Fibroblast of the conjunctiva (primary cell): ENCODE measurements at regions not wholly inside any gene's neighbourhood (a gene's known extent, or its start where the extent isn't known, plus 50 kb on each side); places are given as distances from the start of the nearest gene placed in this dataset.
"Not testable (repeated sequence)": the region's sequence is repeated elsewhere in the genome, so short reads cannot be mapped to it uniquely, and the experiment has no call there.

Experiments used
- DNase-seq: peaks from one replicate; pipeline ENCODE4 v3.0.0-alpha.2; 2010; ENCODE audit warnings: low read depth

DNA sequence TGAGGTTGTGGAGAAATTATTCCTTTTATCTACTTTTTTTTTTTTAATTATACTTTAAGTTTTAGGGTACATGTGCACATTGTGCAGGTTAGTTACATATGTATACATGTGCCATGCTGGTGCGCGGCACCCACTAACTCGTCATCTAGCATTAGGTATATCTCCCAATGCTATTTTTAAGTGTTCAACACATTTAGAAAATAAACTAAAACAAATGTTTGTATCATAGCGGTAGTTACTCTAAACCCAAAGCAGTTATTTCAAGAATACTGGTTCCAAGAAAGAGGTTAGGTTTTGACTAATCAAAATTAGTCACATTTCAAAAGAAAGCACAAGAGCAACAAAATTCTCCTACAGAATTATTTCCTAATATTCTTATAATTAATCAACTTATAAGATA lies 119.5 kb upstream of the SEM1 start:
- not testable (repeated sequence) for DNase-seq

DNA sequence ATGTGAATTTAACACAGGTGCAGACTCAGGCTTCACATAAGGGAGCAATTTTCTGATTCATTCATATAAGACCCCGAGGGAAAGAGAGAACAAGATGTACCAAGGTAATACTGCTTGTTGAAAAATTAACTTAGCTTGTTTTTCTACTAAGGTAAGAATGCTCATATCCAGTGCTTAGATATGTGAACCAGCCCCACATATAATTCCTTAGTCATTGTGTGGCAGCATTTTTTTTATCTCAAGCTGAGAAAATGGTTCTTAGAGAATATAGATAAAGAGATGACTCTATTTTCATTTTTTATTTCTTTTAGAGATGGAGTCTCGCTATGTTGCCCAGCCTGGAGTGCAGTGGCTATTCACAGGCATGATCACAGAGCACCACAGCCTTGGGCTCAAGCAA lies 121.8 kb upstream of the SEM1 start:
- DNase-seq, result no peak

- no peak for DNase-seq
These were observed 122.5 kb upstream of the SEM1 start for GRCh38 chr7:96832092-96832662.

DNA sequence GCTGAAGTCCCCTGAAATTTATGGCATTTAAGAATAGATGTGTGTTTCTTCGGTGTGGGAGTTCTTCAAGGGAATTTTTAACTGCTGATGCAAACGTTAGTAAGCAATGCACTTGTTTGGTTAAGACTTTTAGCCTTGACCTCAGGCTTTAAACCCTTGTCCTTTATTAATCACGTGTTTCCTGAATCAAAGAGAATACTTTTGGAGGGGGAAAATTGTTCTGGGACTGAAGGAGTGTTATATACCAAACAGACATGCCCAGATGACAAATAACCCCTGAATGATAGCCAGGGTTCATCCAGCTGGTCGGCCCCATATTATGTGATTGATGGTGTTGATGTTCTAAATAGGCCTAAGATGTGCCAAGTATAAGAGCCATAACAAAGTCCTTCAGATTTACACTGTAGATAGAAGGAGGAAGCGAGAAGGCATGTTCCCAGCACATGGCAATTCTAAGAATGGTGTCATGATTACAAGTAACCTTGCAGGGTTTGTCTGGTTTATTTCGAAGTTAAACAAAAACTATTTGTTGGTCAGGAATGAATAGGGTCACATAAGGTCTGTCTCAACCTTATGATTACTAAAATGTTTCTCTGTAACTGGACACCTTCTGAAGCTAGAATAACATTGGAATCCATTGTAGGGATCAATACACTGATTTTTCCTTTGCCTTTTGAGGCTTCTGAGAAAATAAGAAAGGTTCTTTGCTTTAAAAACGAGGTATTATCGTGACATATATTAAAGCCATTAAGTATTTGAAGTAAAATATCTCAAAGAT lies 124.2 kb upstream of the SEM1 start:
- DNase-seq, result peak; percentile 1

GRCh38 chr7:96836456-96836855 lies 126.8 kb upstream of the SEM1 start:
- no peak for DNase-seq

GRCh38 chr7:96837593-96837992 lies 127.9 kb upstream of the SEM1 start:
- DNase-seq, result no peak

- no peak for DNase-seq
These were observed 128.8 kb upstream of the SEM1 start for GRCh38 chr7:96838481-96838880.

DNA sequence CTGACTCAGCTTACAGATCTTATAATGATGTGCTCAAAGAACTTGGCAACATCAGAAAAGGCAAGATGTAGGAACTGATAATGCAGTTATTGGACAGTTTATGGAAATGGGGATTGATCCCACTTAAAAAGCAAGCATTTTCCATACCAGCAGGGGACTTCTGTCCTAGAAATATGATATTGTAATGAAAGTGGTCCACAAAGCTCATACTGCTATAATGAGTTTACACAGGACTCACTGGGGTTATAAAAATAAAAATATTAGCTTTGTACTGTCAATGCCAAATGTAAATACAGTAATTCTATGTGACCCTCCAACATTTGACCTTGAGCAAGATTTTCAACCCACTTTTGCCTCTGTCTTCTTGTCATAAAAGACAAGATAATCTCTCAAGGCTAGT lies 145.5 kb upstream of the SEM1 start:
- DNase-seq, result no peak

DNA sequence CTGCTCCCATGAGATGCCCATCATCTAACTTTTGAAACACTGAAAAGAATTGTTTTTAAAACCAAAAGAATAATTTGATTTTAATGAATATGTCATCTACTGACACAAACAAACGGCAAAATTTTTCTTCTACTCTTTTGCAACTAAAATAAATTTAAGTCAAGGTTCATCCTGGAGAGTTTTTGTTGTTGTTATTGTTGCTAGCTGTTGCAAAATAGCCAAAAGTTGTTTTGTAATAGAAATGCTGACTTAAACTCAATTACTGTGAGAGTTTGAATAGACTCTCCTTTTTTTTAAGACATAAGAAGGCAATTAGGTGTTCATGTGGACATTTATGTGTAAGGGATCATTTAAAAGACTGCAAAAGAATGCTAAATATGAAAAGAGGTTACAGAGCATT lies 146.0 kb upstream of the SEM1 start:
- no peak for DNase-seq

- no peak for DNase-seq
These were observed 135.8 kb upstream of the DLX6 start for GRCh38 chr7:96869538-96869937.

GRCh38 chr7:96870185-96870584 lies 135.2 kb upstream of the DLX6 start:
- DNase-seq, result no peak

GRCh38 chr7:96870934-96871333 lies 134.4 kb upstream of the DLX6 start:
- no peak for DNase-seq

DNA sequence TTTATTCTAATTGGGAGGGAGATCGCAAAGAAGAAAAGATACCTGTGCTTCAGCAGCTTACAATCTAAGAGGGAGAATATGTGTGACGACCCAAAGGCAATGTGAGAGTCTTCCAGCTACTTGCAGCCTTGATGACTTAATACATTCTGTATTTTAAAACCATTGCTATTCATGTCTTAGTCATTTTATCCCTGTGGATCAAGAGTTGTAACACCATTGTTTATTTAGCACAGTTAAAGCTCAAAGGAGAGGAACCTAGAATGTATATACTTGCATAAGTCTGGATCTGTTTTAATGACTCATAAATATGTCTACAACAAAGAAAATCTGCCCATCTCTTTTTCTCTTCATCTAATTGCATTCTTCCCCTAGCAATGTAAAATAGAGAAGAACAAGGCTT lies 117.9 kb upstream of the DLX6 start:
- no peak for DNase-seq

DNA sequence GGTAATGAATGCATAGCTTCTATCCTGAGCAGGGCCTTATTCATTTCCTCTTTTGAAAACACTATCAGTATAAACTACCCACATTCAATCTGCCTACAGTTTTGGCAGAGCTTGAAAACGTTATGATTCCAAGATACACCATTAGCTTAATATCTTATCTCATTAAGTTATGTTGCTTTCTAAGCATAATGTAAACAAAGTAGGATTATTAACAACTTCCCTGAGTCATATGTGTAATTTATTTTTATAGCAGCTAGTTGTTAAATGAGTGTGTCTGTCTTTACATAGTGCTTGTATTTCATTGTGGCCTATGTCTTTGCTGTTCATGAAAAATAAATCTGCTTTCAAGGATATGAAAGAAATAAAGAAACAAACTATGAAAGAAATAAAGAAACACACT lies 106.2 kb upstream of the DLX6 start:
- DNase-seq, result no peak

DNA sequence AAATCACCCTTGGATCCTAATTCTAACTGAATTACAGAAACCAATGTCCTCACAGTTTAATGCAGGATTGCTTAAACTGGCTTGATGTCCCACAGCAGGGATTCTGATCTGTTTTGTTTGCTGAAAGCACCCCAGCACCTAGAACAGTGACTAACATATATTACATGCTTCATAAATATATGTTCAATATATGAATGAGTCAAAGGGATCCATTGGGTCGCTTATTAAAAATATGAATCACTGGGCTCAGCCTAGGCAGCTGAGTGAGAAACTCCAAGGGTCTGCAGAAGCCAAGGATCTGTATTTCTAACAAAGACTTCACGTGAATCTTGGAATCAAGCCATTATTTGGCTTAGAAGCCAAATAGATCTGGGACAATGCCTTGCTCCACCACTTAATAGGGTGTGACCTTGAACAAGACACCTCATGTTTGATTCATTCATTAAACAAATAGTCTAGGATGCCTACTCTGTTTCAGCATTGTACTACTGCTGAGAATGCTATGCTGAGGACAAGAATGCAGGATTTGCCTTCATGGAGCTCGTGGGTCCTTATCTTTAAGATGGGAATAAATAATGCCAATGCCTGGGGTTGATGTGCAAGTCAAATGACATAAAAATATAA lies 103.4 kb upstream of the DLX6 start:
- no peak for DNase-seq

DNA sequence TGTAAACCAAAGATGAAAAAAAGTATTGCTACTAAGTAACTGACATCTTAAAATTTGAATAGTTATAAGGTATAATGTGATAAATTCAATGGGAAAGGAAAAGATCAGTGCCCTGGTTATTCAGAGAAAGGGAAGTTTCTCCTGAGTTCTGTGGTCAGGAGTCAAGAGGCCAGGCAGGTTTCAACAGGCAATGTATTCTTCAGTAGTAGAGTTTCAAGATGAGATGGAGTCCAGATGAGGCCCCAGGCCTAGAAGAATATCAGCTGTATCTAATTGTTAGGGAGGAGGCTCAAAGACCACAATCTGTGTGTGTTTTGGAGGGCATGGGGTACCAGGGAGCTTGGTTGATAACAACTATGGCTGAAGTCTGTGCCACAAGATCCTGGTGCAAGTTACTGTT lies 101.4 kb upstream of the DLX6 start:
- no peak for DNase-seq

- DNase-seq, result no peak
These were observed 94.9 kb upstream of the DLX6 start for GRCh38 chr7:96910486-96910885.

GRCh38 chr7:96915029-96915428 lies 90.3 kb upstream of the DLX6 start:
- DNase-seq, result no peak

DNA sequence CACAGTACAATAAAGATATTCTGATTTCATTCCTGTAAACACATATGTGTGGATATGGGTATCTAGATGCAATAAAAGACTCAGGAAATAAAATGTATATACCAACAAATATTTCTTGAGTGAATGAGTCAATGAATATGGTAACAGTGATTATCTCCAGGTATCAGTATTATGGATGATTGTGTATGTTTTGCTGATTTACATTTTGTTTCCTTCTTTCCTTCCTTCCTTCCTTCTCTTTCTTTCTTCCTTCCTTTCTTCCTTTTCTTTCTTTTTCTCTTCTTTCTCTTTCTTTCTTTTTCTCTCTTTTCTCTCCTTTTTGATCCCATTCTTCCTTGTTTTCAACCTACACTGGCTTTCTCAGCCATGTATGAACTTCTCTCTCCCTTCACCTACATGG lies 85.3 kb upstream of the DLX6 start:
- DNase-seq, result no peak

DNA sequence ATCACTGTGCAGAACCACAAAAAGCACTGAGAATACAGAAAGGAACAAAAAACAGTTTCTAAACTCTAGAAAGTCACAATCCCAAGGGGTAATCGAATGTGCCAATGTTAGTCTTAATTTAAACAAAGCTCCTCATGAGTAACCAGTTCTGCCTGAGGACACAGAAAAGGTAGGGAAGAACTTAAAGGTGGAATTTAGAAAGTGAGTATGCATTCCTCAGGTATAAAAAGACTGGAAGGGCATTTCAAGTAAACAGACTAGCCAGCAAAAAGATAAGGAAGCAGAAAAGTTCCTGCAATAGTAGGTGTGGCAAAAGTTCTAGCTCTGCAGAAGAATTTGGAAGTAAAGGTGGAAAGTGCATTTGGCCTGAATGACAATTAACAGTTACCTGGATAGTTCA lies 84.6 kb upstream of the DLX6 start:
- DNase-seq, result no peak

DNA sequence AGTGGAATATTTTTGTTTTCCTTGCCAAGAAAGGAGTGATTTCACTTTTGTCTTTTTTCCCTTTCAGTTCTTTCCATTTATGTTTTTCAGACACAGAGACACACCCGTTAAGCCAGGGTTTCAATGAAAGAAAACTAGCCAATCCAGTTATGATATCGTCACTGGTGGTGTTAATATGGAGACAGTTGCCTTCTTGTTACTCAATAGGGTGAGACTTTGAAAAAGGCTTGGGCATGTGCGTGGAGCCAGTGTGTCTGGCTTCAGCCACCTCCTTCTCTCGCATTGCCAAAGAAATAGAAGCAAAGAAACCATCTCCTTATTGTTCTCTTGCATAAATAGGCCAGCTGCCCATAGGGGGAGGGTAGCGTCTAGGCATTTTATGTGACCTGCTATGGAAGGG lies 84.1 kb upstream of the DLX6 start:
- DNase-seq, result no peak

- no peak for DNase-seq
These were observed 83.6 kb upstream of the DLX6 start for GRCh38 chr7:96921771-96922170.

DNA sequence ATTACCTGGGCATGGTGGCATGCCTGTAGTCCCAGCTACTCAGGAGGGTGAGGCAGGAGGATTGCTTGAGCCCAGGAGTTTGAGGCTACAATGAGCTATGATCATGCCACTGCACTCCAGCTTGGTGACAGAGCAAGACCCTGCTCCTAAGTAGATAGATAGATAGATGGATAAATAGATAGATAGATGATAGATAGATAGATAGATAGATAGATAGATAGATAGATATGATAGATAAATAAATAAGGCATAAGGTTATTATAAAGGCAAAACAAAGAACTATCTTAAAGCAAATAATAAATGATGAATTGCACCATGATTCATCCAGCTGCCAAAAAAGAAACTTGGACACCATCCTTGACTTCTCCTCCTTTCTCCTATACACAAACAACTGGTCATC lies 82.0 kb upstream of the DLX6 start:
- not testable (repeated sequence) for DNase-seq

- no peak for DNase-seq
These were observed 78.2 kb upstream of the DLX6 start for GRCh38 chr7:96927131-96927530.
